IMR-90 (cell line): ENCODE measurements at regions not wholly inside any gene's neighbourhood (a gene's known extent, or its start where the extent isn't known, plus 50 kb on each side); places are given as distances from the start of the nearest gene placed in this dataset.

ENCODE experiments used
- ATAC-seq: fragments of 200-7000 bp; cut with Tn5 transposase; 2 replicates; pipeline ENCODE4 v1.9.1; 2020; ENCODE audit warnings: low read depth, mild to moderate bottlenecking, moderate library complexity
- BruUV-seq: library from RNA; stranded (reverse); fragments of 400-500 nt; replicated peaks from 2 replicates; lab custom pipeline; 2021; lab: Mats Ljungman, UMichigan
- CTCF ChIA-PET: fragments of 300-600 bp; formaldehyde crosslinking; extraction: SDS; loops from one replicate; lab custom pipeline; 2021; ENCODE audit warnings: antibody characterized with exemption; lab: Yijun Ruan, JAX
- POLR2A ChIA-PET: fragments of 300-600 bp; sonication (Branson Sonifier 250); formaldehyde crosslinking; loops from one replicate; lab custom pipeline; 2022; ENCODE audit warnings: antibody characterized with exemption; ENCODE audit not compliant: unreplicated experiment; lab: Charles Lee
- DNase-seq: peaks from one replicate; pipeline ENCODE4 v3.0.0; 2013
- H2AFZ ChIP-seq: replicated peaks from 2 replicates; pipeline ENCODE3; 2013; ENCODE audit warnings: low read length, mild to moderate bottlenecking; ENCODE audit not compliant: poor library complexity
- H2AK5ac ChIP-seq: 2 replicates; pipeline ENCODE4 v1.6.1; 2013; ENCODE audit warnings: low read depth, low read length, inconsistent platforms
- H2AK9ac ChIP-seq: replicated peaks from 2 replicates; pipeline ENCODE3; 2013; ENCODE audit warnings: mild to moderate bottlenecking, low read depth, low read length, moderate library complexity; ENCODE audit not compliant: poor library complexity
- H2BK120ac ChIP-seq: 2 replicates; pipeline ENCODE4 v1.6.1; 2013; ENCODE audit warnings: low read depth, low read length, inconsistent platforms
- H2BK15ac ChIP-seq: 3 replicates; pipeline ENCODE4 v1.6.1; 2013; ENCODE audit warnings: low read depth, low read length, inconsistent platforms
- H2BK20ac ChIP-seq: 2 replicates; pipeline ENCODE4 v1.6.1; 2013; ENCODE audit warnings: low read depth, mild to moderate bottlenecking, inconsistent platforms, low read length, moderate library complexity
- H2BK5ac ChIP-seq: 2 replicates; pipeline ENCODE4 v1.6.1; 2013; ENCODE audit warnings: mild to moderate bottlenecking, low read depth, low read length, inconsistent platforms; ENCODE audit not compliant: poor library complexity, severe bottlenecking
- H3K14ac ChIP-seq: replicated peaks from 2 replicates; pipeline ENCODE4 v1.6.1; 2013; ENCODE audit warnings: low read depth, low read length, inconsistent platforms
- H3K18ac ChIP-seq: 2 replicates; pipeline ENCODE4 v1.6.1; 2013; ENCODE audit warnings: low read depth, low read length, control low read depth
- H3K23ac ChIP-seq: 2 replicates; pipeline ENCODE4 v1.6.1; 2013; ENCODE audit warnings: low read depth, low read length, inconsistent platforms
- H3K27ac ChIP-seq: 2 replicates; pipeline ENCODE4 v1.5.1; 2013; ENCODE audit warnings: mild to moderate bottlenecking, control low read depth, low read length; ENCODE audit not compliant: insufficient read depth
- H3K27me3 ChIP-seq: 2 replicates; pipeline ENCODE4 v1.6.1; 2013; ENCODE audit warnings: low read length; ENCODE audit not compliant: control insufficient read depth, insufficient read depth
- H3K36me3 ChIP-seq: 2 replicates; pipeline ENCODE4 v1.6.1; 2013; ENCODE audit warnings: low read length, mixed read lengths; ENCODE audit not compliant: control insufficient read depth, insufficient read depth
- H3K4ac ChIP-seq: 2 replicates; pipeline ENCODE4 v1.6.1; 2013; ENCODE audit warnings: low read depth, low read length, inconsistent platforms
- H3K4me1 ChIP-seq: 2 replicates; pipeline ENCODE4 v1.6.1; 2013; ENCODE audit warnings: low read length, mixed read lengths; ENCODE audit not compliant: control insufficient read depth, insufficient read depth
- H3K4me2 ChIP-seq: 2 replicates; pipeline ENCODE4 v1.6.1; 2013; ENCODE audit warnings: low read depth, mild to moderate bottlenecking, control low read depth, low read length, moderate library complexity
- H3K4me3 ChIP-seq: 2 replicates; pipeline ENCODE4 v1.5.1; 2013; ENCODE audit warnings: low read depth, mild to moderate bottlenecking, control low read depth, low read length, moderate library complexity; ENCODE audit not compliant: insufficient read depth
- H3K56ac ChIP-seq: 2 replicates; pipeline ENCODE4 v1.6.1; 2013; ENCODE audit warnings: low read length, inconsistent platforms; ENCODE audit not compliant: insufficient read depth; ENCODE audit errors: extremely low read depth
- H3K79me1 ChIP-seq, 2 experiments: 2 replicates each; pipeline ENCODE4 v1.6.1; 2013; ENCODE audit warnings: low read length in 2 of 2, inconsistent platforms in 1 of 2, low read depth in 1 of 2
- H3K9ac ChIP-seq: 2 replicates; pipeline ENCODE4 v1.6.1; 2013; ENCODE audit warnings: low read depth, low read length, control low read depth
- H3K9me1 ChIP-seq: 2 replicates; pipeline ENCODE4 v1.6.1; 2013; ENCODE audit warnings: low read length, inconsistent platforms; ENCODE audit not compliant: insufficient read depth
- H3K9me3 ChIP-seq: 2 replicates; pipeline ENCODE4 v1.6.1; 2013; ENCODE audit warnings: low read length; ENCODE audit not compliant: control insufficient read depth, insufficient read depth
- H4K20me1 ChIP-seq: 2 replicates; pipeline ENCODE4 v1.6.1; 2013; ENCODE audit warnings: low read length, inconsistent platforms; ENCODE audit not compliant: insufficient read depth
- H4K5ac ChIP-seq: 2 replicates; pipeline ENCODE4 v1.6.1; 2013; ENCODE audit warnings: mild to moderate bottlenecking, low read depth, low read length, control low read depth
- H4K8ac ChIP-seq, 2 experiments: 2 replicates each; pipeline ENCODE4 v1.6.1; 2013; ENCODE audit warnings: low read depth in 2 of 2, low read length in 2 of 2, control low read depth in 1 of 2, inconsistent platforms in 1 of 2
- H4K91ac ChIP-seq: 2 replicates; pipeline ENCODE4 v1.6.1; 2013; ENCODE audit warnings: low read depth, low read length, inconsistent platforms; ENCODE audit not compliant: insufficient read depth
- BHLHE40 ChIP-seq: fragments of 150-350 bp; IDR thresholded peaks from 2 replicates; pipeline ENCODE4 v1.6.1; 2016; ENCODE audit warnings: mild to moderate bottlenecking, low read depth, low read length
- CEBPB ChIP-seq: IDR thresholded peaks from 2 replicates; pipeline ENCODE4 v1.6.1; 2012; ENCODE audit warnings: low read depth, low read length, improper control_type of control experiment
- CHD1 ChIP-seq: IDR thresholded peaks from 2 replicates; pipeline ENCODE4 v1.6.1; 2012; ENCODE audit warnings: low read depth, low read length, improper control_type of control experiment
- CTCF ChIP-seq: conservative IDR thresholded peaks from 2 replicates; pipeline ENCODE4 v1.5.1; 2012; ENCODE audit warnings: mild to moderate bottlenecking, low read depth, low read length, improper control_type of control experiment
- ELK1 ChIP-seq: fragments of 150-350 bp; IDR thresholded peaks from 2 replicates; pipeline ENCODE4 v1.6.1; 2016; ENCODE audit warnings: low read depth, mild to moderate bottlenecking, low read length, moderate library complexity, borderline replicate concordance
- FOS ChIP-seq: fragments of 150-350 bp; IDR thresholded peaks from 2 replicates; pipeline ENCODE4 v1.6.1; 2016; ENCODE audit warnings: low read depth, low read length
- MAFK ChIP-seq: IDR thresholded peaks from 2 replicates; pipeline ENCODE4 v1.6.1; 2012; ENCODE audit warnings: low read depth, low read length, improper control_type of control experiment
- MAZ ChIP-seq: IDR thresholded peaks from 2 replicates; pipeline ENCODE4 v1.6.1; 2012; ENCODE audit warnings: low read depth, mild to moderate bottlenecking, low read length, improper control_type of control experiment, moderate library complexity, borderline replicate concordance
- MXI1 ChIP-seq: IDR thresholded peaks from 2 replicates; pipeline ENCODE4 v1.6.1; 2012; ENCODE audit warnings: low read depth, mild to moderate bottlenecking, low read length, moderate library complexity, borderline replicate concordance
- NFE2L2 ChIP-seq: fragments of 150-350 bp; IDR thresholded peaks from 2 replicates; pipeline ENCODE4 v1.6.1; 2016; ENCODE audit warnings: low read depth, mild to moderate bottlenecking, low read length
- POLR2A ChIP-seq: IDR thresholded peaks from 2 replicates; pipeline ENCODE4 v1.6.1; 2012; ENCODE audit warnings: mild to moderate bottlenecking, low read depth, low read length
- RAD21 ChIP-seq: IDR thresholded peaks from 2 replicates; pipeline ENCODE4 v1.6.1; 2012; ENCODE audit warnings: low read length, improper control_type of control experiment
- RCOR1 ChIP-seq: IDR thresholded peaks from 2 replicates; pipeline ENCODE4 v1.6.1; 2012; ENCODE audit warnings: mild to moderate bottlenecking, low read length, improper control_type of control experiment; ENCODE audit not compliant: insufficient replicate concordance
- RFX5 ChIP-seq: IDR thresholded peaks from 2 replicates; pipeline ENCODE4 v1.8.0; 2012; ENCODE audit warnings: low read depth, mild to moderate bottlenecking, low read length, moderate library complexity
- SMC3 ChIP-seq: fragments of 150-350 bp; IDR thresholded peaks from 2 replicates; pipeline ENCODE4 v1.6.1; 2016; ENCODE audit warnings: low read depth, mild to moderate bottlenecking, antibody characterized with exemption, low read length, moderate library complexity
- USF2 ChIP-seq: fragments of 150-350 bp; IDR thresholded peaks from 2 replicates; pipeline ENCODE4 v1.6.1; 2017; ENCODE audit warnings: mild to moderate bottlenecking, antibody characterized with exemption, low read length, low read depth
- WGBS, 2 experiments: methylation state at CpG; one replicate each; pipeline versions ENCODE4 v1.1.5 to v1.1.7; 2013; ENCODE audit warnings: missing lambda C conversion rate in 2 of 2; ENCODE audit not compliant: insufficient read length in 1 of 2; ENCODE audit errors: extremely low coverage in 2 of 2; 5-methylcytosine and 5-hydroxymethylcytosine counted together
- dilution Hi-C: fragments of 300-500 bp; cut with HindIII; formaldehyde crosslinking; loops from one replicate; pipeline ENCODE4 v1.14.3; 2018; ENCODE audit warnings: low sequenced_read_pairs; ENCODE audit not compliant: unreplicated experiment
- in situ Hi-C: fragments of 300-500 bp; cut with MboI; formaldehyde crosslinking; loops from 3 replicates; pipeline ENCODE4 v1.14.3; 2019; ENCODE audit warnings: low sequenced_read_pairs, inconsistent platforms, mixed read lengths
- intact Hi-C: fragments of 100-400 bp; cut with micrococcal nuclease; formaldehyde crosslinking; loops from 2 replicates; pipeline ENCODE4 v1.10.0; 2022

GRCh38 chr1:55278378-55278777 lies 63.2 kb upstream of the USP24 start:
- no peak overlapping the region for H3K4me2 ChIP-seq
- ChIA-PET POLR2A (no interaction called here), CTCF (interaction anchor here (0.6 to 2.1 kb wide), 7 partner anchors 66 to 207 kb away, joined by 3 to 19 read pairs (median 5); no protein-coding TSS in a partner anchor)
- H4K5ac ChIP-seq: no peak overlapping the region
- no peak overlapping the region for H3K4me3 ChIP-seq
- H4K20me1 ChIP-seq: no peaks in the 10 kb centered on the region
- no peak overlapping the region for H2AK9ac ChIP-seq
- H3K36me3 ChIP-seq: no peaks in the 10 kb centered on the region
- ATAC-seq: no peak
- TF ChIP-seq CHD1: no peak
- no peak for TF ChIP-seq MXI1
- TF ChIP-seq MAFK: no peak
- TF ChIP-seq MAZ: no peak
- no peak for TF ChIP-seq SMC3
- no peak for TF ChIP-seq NFE2L2
- TF ChIP-seq FOS: no peak
- no peak for TF ChIP-seq BHLHE40
- no peak for TF ChIP-seq RFX5
- TF ChIP-seq POLR2A: no peak
- no peak for TF ChIP-seq ELK1
- no peak for TF ChIP-seq RCOR1
- no peak for TF ChIP-seq CTCF
- TF ChIP-seq USF2: no peak
- TF ChIP-seq RAD21: no peak
- TF ChIP-seq CEBPB: no peak
- H3K27ac ChIP-seq: no peak overlapping the region
- no peak overlapping the region for H3K23ac ChIP-seq
- H3K27me3 ChIP-seq: no peaks in the 10 kb centered on the region
- no peak overlapping the region for H3K14ac ChIP-seq
- H2BK15ac ChIP-seq: no peak overlapping the region
- in situ Hi-C loops (loop anchor here (5.0 kb wide), 1 partner anchor 136 kb away; no protein-coding TSS in a partner anchor), intact Hi-C loops (loop anchor here (5.0 kb wide), 1 partner anchor 116 kb away; no protein-coding TSS in a partner anchor), dilution Hi-C loops (loop anchor here (25.0 kb wide), 1 partner anchor 1309 kb away; the partner anchor contains the start of gene PLPP3)
- no peak overlapping the region for H4K8ac ChIP-seq
- no CpG with 5 or more reads among the region's 2 CpGs for WGBS, 2 experiments
- H3K18ac ChIP-seq: no peak overlapping the region
- no peaks in the 10 kb centered on the region for H3K9me3 ChIP-seq
- no peak overlapping the region for H2AFZ ChIP-seq
- H3K9ac ChIP-seq: no peak overlapping the region
- no peak overlapping the region for H2BK20ac ChIP-seq
- no peak overlapping the region for H4K91ac ChIP-seq
- no peaks in the 10 kb centered on the region for H3K79me1 ChIP-seq
- H3K9me1 ChIP-seq: 0 out of 2 replicates have a peak, but pooled peaks cover 7% of the 10 kb centered on the region
- no peak overlapping the region for H3K56ac ChIP-seq
- H3K4ac ChIP-seq: no peak overlapping the region
- H2AK5ac ChIP-seq: no peak overlapping the region
- no peak for DNase-seq
- H3K4me1 ChIP-seq: peaks cover 6% of the 10 kb centered on the region; the same call in 1 of the 2 replicates
- no TSS peak for BruUV-seq
- H2BK120ac ChIP-seq: no peak overlapping the region
- H2BK5ac ChIP-seq: no peak overlapping the region
